Chondrocyte (in vitro differentiated cells): ENCODE measurements at regions not wholly inside any gene's neighbourhood (a gene's known extent, or its start where the extent isn't known, plus 50 kb on each side); places are given as distances from the start of the nearest gene placed in this dataset.

ENCODE experiments used
- DNase-seq: peaks from one replicate; pipeline ENCODE4 v3.0.0; 2021; ENCODE audit warnings: mixed read lengths, low spot score
- H3K27ac Mint-ChIP-seq: one replicate; pipeline ENCODE4 v1.8.0; 2021; ENCODE audit warnings: mild to moderate bottlenecking, moderate library complexity, mixed read lengths; ENCODE audit not compliant: unreplicated experiment
- H3K27me3 Mint-ChIP-seq: 2 replicates; pipeline ENCODE4 v1.8.0; 2021; ENCODE audit warnings: low read depth, mixed read lengths
- H3K36me3 Mint-ChIP-seq: 2 replicates; pipeline ENCODE4 v1.8.0; 2021; ENCODE audit warnings: low read depth, mixed read lengths
- H3K4me1 Mint-ChIP-seq: 2 replicates; pipeline ENCODE4 v1.8.0; 2021; ENCODE audit warnings: low read depth, mild to moderate bottlenecking, mixed read lengths
- H3K4me3 Mint-ChIP-seq: one replicate; pipeline ENCODE4 v1.8.0; 2021; ENCODE audit warnings: mild to moderate bottlenecking, moderate library complexity, mixed read lengths; ENCODE audit not compliant: unreplicated experiment
- H3K9me3 Mint-ChIP-seq: 2 replicates; pipeline ENCODE4 v1.8.0; 2021; ENCODE audit warnings: low read depth, mixed read lengths
- TF ChIP-seq, protein P1 (sequence below): fragments of 200-600 bp; sonication (generic); IDR thresholded peaks from 2 replicates; pipeline ENCODE4 v1.5.0; 2021; ENCODE audit warnings: antibody characterized with exemption, mild to moderate bottlenecking, moderate library complexity

DNA sequence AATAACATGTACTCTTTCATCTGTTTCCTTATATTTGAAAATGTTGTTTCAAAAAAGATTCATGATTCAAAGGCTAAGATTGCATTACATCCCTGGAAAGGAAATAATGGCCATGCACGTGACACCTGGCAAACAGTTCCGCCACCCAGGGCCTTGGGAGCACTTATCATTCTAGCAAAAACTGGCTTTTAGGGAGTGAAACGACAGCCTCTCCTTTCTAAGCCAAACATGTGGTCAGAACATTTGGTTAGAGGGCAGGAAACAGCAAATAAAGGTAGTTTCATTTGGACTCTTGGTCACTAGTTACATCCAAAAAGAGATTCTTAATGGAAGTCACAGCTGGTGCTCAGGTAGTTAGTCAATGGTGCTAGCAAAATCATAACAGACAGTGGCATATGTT is 83.5 kb downstream of the FAS start:
- Mint-ChIP-seq H3K4me1 (peaks cover 16% of the 10 kb centered on the region), H3K36me3 (no peaks in the 10 kb centered on the region), H3K27ac (no peak overlapping the region), H3K9me3 (no peaks in the 10 kb centered on the region), H3K4me3 (no peak overlapping the region), H3K27me3 (peaks cover 9% of the 10 kb centered on the region)
- TF ChIP-seq, protein P1, sequence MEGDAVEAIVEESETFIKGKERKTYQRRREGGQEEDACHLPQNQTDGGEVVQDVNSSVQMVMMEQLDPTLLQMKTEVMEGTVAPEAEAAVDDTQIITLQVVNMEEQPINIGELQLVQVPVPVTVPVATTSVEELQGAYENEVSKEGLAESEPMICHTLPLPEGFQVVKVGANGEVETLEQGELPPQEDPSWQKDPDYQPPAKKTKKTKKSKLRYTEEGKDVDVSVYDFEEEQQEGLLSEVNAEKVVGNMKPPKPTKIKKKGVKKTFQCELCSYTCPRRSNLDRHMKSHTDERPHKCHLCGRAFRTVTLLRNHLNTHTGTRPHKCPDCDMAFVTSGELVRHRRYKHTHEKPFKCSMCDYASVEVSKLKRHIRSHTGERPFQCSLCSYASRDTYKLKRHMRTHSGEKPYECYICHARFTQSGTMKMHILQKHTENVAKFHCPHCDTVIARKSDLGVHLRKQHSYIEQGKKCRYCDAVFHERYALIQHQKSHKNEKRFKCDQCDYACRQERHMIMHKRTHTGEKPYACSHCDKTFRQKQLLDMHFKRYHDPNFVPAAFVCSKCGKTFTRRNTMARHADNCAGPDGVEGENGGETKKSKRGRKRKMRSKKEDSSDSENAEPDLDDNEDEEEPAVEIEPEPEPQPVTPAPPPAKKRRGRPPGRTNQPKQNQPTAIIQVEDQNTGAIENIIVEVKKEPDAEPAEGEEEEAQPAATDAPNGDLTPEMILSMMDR, result no peak
- no peak for DNase-seq

DNA sequence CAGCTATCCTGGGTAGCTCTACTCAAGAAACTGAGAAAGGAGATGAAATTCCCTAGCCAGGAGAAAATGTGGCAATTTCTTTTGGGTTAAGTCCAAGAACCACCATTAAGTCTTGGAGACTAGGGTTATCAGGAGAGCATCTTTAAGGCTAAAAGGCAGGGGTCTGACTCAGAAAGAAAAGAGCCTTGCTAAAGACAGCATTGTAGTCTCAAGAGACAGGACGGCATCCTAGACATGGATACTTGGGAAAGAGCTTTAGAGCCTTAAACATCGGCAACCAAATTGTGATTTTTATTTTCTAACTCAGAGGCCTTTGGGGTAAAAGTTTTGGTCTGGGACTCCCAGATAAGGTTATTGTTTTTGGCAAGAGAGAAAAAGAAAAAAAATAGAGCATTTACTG is 83.1 kb downstream of the FAS start:
- Mint-ChIP-seq H3K27ac (no peak overlapping the region), H3K36me3 (no peaks in the 10 kb centered on the region), H3K4me3 (no peak overlapping the region), H3K4me1 (peaks cover 12% of the 10 kb centered on the region), H3K27me3 (peaks cover 9% of the 10 kb centered on the region), H3K9me3 (no peaks in the 10 kb centered on the region)
- TF ChIP-seq, protein P1, result no peak
- no peak for DNase-seq

DNA sequence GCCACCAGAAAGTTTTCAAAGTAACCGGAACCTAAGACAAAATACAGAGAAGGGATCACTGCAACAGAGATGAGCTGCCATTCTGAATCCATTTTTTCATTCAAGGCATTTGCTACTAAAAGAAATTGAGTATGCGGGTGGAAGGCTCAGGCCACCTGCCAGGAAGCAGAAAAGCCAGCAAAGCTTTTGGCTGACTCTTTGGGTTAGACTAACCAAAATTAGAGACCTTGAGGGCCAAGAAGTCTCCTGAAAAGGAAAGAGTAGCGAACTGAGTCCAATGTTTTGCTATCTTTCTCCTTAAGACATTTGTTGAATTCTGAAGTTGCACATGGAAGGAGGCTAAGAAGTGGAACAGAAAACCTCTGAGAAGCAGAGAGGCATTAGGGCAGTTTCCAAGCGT is 79.0 kb downstream of the FAS start:
- H3K27ac Mint-ChIP-seq, result no peak overlapping the region
- no peak overlapping the region for H3K4me3 Mint-ChIP-seq
- H3K4me1 Mint-ChIP-seq, result peaks cover 7% of the 10 kb centered on the region
- H3K9me3 Mint-ChIP-seq, result no peaks in the 10 kb centered on the region
- TF ChIP-seq, protein P1, result no peak
- peaks cover 28% of the 10 kb centered on the region for H3K27me3 Mint-ChIP-seq
- no peak for DNase-seq
- no peaks in the 10 kb centered on the region for H3K36me3 Mint-ChIP-seq
